SIG-M5 treated with dmso at 0.1 percent for 504 hours (cell line): ENCODE measurements at regions not wholly inside any gene's neighbourhood (a gene's known extent, or its start where the extent isn't known, plus 50 kb on each side); places are given as distances from the start of the nearest gene placed in this dataset.
"Not testable (repeated sequence)": the region's sequence is repeated elsewhere in the genome, so short reads cannot be mapped to it uniquely, and the experiment has no call there.

Source experiments
- DNase-seq: peaks from one replicate; lab custom pipeline; 2025; ENCODE audit not compliant: unreplicated experiment; lab: John Stamatoyannopoulos, UW

DNA sequence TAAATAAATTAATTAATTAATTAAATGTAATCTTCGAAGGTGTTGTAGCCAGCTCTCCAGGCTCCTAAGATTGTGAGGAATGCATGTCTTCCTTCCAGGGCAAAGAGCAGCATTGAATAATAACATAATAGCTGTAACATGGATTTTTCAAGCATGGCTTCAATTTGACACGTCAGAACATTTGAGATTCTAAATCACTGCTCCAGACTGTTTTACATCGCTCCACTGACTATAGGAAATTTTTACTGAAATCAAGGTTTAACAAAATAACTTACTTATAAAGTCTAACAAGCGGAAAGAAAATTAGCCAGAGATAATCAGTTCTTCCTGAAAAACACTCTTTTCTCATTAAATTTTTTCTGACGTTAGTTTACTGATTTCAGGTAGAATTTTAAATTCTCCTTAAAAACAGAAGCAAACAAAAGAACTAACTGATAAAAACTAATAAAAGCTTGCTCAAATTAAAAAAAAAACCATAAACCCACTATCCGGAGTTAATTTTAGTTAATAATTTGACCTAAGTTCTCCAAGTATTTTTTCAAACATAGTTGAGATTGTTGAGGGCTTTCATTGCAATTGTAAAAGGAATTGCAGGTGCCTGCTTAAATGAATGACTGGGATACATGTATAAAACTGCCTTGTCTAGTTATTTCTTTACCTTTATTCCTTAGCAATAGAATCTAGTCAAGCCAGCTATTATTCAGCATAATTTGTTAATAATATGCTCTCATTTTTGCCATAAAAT lies 51.2 kb upstream of the SGCE start:
- no peak for DNase-seq

DNA sequence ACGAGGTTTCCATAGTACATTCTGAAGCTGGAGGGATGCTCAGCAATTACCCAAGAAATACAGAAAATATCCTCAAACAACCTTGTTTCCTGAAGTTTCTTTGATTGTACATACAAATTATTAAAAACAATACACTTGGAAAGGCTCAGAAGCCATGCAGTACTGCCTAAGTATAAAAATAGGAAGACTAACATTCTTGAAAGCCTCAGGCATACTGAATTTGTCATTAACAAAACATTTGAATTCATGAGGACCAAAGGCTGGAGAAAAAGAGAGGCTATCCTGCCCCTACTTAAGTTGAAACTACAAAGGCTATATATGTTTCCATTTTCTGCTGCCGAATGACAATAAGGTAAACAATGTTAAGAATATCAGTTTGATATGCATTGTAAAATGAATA lies 54.3 kb upstream of the SGCE start:
- DNase-seq = no peak

DNA sequence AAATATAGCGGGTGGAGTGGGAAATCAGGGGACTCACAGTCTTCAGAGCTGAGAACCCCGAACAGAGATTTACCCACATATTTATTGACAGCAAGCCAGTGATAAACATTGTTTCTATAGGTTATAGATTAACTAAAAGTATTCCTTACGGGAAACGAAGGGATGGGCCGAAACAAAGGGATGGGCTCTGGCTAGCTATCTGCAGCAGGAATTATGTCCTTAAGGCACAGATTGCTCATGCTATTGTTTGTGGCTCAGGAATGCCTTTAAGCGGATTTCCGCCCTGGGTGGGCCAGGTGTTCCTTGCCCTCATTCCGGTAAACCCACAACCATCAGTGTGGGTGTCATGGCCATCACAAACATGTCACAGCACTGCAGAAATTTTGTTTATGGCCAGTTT lies 66.4 kb upstream of the SGCE start:
- not testable (repeated sequence) for DNase-seq

DNA sequence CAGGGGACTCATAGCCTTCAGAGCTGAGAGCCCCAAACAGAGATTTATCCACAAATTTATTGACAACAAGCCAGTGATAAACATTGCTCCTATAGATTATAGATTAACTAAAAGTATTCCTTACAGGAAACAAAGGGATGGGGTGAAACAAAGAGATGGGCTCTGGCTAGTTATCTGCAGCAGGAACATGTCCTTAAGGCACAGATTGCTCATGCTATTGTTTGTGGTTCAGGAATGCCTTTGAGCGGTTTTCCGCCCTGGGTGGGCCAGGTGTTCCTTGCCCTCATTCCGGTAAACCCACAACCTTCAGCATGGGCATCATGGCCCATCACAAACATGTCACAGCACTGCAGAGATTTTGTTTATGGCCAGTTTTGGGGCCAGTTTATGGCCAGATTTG lies 73.0 kb upstream of the SGCE start:
- not testable (repeated sequence) for DNase-seq

DNA sequence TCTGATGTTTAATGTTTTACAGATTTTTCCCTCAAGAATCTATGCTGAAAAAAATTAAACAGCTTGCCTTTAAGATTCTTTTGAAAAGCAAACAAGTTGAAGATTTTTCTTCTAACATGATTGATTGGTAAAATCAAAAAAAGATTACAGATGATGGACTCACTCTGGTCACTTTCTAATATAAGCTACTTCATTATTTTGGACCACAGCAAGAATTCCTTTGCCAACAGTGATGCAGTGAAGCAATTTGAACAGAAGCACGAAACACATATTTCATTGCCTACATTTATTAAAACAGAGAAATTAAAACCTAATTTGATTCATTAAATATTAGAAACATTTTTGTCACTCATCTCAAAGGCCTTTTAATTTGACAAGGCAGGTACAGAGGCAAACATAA lies 82.1 kb upstream of the SGCE start:
- no peak for DNase-seq

DNA sequence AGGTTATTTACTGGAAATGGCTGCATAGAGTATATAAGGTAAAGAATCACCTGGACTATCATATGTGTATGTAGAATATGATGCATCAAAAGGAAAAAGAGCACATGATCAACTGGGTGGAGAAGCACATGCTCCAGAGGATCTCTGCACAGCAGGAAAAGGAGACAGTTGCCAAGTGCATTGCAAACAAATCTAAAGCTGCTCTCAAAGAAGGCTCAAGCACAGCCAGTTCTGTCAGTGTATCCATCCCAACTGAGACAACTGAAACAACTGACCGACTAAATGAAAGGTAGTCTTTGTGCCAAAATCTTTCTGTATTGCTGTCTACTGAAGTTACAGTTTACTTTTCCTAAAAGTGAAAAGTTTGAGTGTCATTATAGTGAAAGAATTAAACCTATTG lies 83.2 kb upstream of the SGCE start:
- DNase-seq = no peak

DNA sequence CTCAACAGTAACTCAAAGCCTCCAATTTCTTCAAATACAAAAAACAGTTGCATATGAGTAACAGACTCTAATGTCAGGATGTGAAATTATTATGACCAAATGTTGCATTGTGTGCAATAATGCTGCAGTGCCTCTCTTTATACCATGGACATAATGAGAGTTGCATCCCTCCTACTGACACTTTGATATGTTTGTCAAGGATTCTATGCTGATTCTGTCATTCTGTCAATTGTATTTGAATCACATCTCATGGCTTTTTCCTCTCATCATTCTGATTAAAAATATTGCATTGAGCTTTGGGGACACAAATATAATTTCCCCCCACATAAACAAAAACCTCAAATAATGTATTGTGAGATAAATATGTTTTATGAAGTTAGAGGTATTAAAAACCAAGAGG lies 84.6 kb upstream of the SGCE start:
- no peak for DNase-seq

DNA sequence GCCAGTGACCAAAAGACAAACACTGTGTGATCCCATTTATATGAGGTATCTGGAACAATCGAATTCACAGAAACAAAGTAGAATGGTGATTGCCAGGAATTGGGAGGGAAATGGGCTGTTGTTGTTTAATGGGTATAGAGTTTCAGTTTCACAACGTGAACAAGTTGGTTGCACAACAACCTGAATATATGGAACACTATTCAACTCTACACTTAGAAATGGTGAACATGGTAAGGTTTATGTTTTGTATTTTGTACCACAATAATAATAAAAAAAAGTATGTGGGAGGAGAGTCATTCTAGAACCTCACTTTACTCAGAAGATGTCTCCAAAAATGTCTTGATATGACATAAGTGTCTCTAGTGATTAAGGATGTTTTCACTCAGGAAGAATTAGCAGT lies 85.2 kb upstream of the SGCE start:
- no peak for DNase-seq

DNA sequence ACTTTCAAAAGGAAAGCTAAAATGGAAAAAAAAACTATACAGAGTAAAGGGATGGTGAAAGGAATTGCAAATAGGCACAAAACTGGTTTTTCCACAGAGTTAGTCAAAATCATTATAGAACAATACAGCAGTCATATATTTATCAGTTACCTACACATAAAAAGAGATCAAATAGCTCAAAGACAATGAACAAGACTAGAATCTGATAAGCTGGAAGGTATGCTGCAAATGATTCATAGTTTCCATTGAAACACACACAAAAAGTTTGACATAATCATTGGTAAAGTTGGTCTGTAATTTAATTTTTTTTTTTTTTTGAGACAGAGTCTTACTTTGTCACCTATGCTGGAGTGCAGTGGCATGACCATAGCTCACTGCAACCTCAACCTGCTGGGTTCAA lies 92.4 kb upstream of the SGCE start:
- DNase-seq = no peak

DNA sequence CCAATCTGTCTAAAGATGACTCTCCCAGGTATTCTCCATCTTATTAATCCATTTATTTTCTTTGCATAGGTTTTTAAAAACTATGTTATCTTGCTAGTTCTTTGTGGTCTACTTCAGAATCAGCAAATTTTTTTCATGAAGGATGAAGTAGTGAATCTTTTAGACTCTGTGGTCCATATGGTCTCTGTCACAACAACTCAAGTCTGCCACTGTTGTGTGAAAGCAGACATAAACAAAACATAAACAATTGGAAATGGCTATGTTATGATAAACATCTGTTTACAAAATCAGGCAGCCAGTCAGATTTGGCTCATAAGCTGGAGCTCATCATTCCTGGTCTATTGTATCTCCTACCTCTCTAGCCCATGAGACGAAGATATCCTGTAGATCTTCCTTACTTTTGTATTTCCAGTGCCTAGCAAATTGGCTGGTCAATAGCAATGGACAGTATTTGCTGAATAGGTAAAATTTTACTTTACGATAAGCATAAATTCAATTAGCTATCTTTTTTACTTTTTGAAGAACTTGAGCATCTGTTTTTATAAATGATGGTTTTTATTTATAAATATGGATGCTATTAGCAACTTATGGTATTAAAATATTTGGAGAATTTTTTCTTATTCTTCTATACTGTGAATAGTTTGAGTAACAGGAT lies 104.6 kb upstream of the SGCE start:
- DNase-seq = no peak

DNA sequence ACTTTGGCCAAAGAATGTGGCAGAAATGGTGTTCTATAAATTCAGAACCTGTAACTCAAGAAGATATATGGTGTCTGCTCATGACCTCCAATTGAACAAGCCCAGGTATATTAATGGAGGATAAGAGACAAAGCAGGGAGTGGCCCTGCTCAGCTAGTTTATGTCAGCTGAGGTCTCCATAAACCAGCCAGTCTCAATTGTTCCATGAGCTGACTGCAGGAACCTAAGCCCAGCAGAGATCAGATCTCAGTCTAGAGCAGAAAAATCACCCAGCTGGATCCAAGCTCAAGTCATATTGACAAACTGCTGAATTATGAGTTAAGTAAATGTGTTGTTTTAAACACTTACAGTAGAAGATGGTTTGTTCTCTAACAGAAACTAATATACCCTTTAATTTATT lies 105.5 kb upstream of the SGCE start:
- no peak for DNase-seq

DNA sequence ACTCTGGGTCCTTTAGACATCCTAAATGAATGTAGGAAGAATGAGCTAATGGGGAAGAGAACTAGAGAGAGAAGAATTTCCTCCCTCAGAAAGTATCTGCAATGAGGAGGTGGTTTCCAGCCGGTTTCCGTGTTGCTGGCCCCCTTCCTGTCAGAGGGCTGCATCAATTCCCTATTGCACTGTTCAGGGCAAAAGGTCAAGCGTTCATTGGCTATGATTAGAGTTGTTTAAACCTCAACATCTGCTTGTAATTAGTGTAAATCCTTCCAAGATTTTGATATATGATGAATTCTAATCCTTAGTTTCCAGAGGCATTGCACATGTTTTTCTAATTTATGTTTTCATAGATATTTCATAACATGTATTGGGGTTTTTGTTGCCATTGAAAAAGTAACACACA lies 107.3 kb upstream of the SGCE start:
- DNase-seq = no peak

DNA sequence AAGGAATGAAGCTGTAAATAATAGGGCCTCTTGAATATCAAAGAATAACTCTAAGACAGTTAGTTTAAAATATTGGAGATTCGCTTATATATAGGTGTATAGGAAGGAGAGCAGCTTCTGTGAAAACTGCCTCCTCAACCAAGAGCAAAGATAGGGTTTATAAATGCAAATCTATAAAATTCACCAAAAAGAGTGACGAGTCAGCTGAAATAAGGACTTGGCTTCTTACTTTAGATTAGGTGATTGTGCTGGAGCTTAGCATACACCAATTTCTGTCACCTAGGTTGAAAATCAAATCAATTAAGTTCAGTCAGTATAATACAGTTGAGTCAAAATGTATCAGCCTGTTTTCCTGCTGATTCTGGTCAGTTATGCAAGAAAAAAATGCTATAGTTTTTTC lies 113.8 kb upstream of the SGCE start:
- DNase-seq = no peak

DNA sequence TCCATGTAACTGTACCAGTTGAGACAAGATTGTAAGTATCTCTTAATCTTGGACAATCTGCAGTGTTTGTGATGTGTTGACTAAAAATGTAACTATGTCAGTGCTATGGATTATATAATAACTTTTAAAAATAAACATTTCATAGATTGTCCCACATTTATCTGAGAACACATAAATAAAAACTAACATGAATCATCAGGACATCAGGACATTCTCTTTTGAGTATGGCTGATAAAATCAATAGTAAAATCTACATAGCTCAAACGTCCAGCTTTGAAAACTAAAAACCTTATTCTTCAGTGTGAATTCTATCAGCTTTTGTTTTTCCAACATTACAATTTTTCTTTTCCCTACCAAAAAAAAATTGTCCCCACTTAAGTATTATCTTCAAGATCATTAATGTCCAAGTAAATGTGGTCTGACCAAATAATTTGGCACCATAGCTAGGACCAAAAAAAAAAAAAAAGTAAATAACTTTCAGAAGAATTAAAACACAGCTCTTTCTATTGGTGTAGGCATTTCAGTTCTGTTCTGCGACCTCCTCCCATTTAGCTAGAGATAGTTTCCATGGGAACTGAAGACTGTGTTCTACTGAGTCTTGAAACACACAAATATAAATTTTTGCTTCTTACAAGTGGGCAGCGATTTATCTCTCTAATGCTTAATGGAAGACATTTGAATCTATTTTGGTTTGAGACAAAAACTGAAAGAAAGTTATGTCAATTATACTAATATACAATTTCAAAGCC lies 123.0 kb upstream of the SGCE start:
- DNase-seq = no peak

DNA sequence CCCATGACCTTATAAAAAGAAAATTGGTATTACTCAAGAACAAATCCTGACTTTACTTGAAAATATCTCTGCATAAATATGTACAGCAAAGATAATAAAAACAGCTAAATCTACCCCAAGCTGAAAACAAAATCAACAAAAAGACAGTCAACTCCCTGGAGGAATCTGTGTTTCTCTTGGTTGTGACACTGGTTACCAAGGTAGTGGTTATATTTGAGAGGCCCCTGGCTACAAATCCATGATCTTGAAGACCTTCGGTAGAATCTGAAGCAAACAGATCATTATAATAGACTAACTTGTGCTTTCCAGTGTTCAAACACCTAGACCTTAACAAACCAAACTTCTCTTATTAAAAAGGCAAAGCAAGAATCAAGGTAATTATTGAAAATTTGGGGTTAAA lies 123.9 kb upstream of the SGCE start:
- no peak for DNase-seq

DNA sequence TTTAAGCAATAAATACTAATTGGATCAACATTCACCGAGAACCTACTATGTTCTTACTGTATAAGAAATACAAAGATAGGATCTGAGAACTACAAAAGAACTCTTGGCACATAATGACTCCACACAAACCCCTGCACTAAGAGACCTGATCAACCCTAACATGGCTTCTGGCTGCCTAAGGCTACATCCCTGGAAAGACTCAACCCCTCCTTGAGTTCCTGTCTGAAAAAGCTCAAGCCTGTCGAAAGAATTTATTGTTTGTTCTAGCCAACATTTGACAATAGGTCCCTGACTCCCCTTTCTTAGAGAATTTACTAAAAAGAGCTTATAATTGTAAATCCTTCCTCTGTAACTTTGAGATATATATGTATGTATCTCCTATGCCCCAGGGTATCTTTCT lies 125.3 kb upstream of the SGCE start:
- no peak for DNase-seq

DNA sequence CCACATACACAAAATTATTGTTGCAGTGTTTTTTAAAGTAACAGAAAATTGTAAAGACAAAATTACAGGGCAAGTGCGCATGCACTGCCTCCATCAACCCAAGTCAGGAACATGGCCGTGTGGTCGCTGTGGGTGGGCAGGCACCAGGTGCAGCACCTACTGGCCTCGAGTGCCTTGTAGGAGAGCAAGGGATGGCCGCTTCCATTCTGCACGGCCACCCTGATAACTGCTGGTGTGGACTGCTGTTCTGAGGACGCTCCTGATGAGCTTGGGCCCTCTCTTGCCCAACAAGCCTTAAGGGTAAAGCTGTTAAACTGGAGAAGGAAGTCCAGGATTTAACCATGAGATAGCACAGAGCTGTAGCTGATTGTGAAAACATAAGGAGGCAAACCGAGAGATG lies 124.6 kb upstream of the PPP1R9A start:
- no peak for DNase-seq

DNA sequence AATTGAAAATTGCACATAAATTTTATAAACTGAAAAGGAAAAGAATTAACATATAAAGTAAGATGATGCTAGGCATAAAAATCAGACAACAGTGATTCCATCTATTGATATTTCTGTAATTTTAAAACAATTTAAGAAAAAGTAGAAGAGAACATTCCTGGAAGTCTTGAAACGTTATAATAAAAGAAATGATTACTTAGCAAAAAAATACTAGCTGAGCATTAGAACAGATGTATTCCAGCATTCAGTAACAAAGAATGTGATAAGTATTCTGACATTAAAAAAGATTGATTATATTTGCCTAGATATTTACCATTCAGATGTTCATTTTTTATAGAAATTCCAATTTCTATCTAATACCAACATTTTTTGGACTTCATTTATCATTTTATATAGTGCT lies 120.1 kb upstream of the PPP1R9A start:
- no peak for DNase-seq

DNA sequence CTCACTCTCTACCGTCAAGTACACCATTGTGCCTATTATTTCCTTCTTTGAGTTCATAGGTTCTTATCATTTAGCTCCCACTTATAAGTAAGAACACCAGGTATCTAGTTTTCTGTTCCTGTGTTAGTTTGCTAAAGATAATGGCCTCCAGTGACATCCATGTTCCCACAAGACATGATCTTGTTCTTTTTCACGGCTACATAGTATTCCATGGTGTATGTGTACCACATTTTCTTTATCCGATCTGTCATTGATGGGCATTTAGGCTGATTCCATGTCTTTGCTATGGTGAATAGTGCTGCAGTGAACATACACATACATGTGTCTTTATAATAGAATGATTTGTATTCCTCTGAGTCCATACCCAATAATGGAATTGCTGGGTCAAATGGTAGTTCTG lies 119.0 kb upstream of the PPP1R9A start:
- not testable (repeated sequence) for DNase-seq

DNA sequence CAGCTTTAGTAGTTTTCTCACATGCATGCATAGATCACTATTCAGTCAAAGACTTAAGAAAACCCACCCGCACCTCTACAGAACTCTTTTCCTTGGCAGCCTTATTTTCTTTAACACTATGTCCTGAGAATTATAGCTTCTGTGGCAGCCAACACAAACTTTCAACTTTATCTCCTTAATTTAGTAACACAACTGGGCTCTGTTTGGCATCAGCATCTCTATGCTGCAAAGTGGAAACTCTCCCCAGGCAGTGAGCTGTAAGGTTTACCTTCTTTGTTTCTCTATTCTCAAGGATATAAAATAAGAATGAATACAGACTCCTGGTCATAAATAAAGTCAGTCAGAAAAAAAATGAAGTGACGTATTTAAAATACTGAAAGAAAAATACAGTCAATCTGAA lies 115.2 kb upstream of the PPP1R9A start:
- DNase-seq = no peak

DNA sequence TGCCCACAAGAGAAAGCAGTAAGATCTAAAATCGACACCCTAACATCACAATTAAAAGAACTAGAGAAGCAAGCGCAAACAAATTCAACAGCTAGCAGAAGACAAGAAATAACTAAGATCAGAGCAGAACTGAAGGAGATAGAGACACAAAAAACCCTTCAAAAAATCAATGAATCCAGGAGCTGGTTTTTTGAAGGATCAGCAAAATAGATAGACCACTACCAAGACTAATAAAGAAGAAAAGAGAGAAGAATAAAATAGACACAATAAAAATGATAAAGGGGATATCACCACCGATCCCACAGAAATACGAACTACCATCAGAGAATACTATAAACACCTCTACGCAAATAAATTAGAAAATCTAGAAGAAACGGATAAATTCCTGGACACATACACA lies 110.0 kb upstream of the PPP1R9A start:
- not testable (repeated sequence) for DNase-seq

DNA sequence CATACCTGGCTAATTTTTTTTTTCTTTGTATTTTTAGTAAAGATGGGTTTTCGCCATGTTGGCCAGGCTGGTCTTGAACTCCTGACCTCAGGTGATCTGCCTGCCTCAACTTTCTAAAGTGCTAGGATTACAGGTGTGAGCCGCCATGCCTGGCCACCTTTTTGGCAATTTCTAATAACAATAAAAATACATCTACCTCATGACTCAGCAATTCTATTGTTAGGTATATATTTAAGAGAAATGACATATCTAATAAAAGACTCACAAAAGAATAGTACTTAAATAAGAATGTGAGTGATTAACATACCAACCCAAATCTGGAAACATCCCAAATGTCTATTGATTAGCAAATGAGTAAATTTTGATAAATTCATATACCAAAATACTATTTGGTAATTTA lies 103.6 kb upstream of the PPP1R9A start:
- no peak for DNase-seq
